GM12872 (cell line): ENCODE measurements at regions not wholly inside any gene's neighbourhood (a gene's known extent, or its start where the extent isn't known, plus 50 kb on each side); places are given as distances from the start of the nearest gene placed in this dataset.

Experiments
- CTCF ChIP-seq: IDR thresholded peaks from 3 replicates; pipeline ENCODE4 v1.5.1; 2011; ENCODE audit warnings: low read depth, mild to moderate bottlenecking, low read length, moderate library complexity; ENCODE audit not compliant: insufficient read depth

- TF ChIP-seq CTCF = no peak
Measured at GRCh38 chr5:112640546-112640945, 97.1 kb upstream of the APC start.

- no peak for TF ChIP-seq CTCF
Measured at GRCh38 chr5:112641515-112642110, 96.1 kb upstream of the APC start.

GRCh38 chr5:112642885-112643284 is 94.8 kb upstream of the APC start:
- no peak for TF ChIP-seq CTCF

- TF ChIP-seq CTCF = no peak
Measured at GRCh38 chr5:112643339-112643971, 94.2 kb upstream of the APC start.

- no peak for TF ChIP-seq CTCF
Measured at GRCh38 chr5:112646139-112646936, 91.3 kb upstream of the APC start.

GRCh38 chr5:112647428-112647827 is 90.3 kb upstream of the APC start:
- TF ChIP-seq CTCF = no peak

GRCh38 chr5:112648264-112648663 is 89.4 kb upstream of the APC start:
- no peak for TF ChIP-seq CTCF
